ENCODE measurements at regions not wholly inside any gene's neighbourhood (a gene's known extent, or its start where the extent isn't known, plus 50 kb on each side); places are given as distances from the start of the nearest gene placed in this dataset.

GRCh38 chr18:46247942-46248341 lies 143.8 kb downstream of the HAUS1 start:
- no peak for TF ChIP-seq EZH2 (IDR thresholded peaks at IDR 0.05; ENCODE audit: borderline replicate concordance)
- no peak for TF ChIP-seq CTCF (IDR thresholded peaks at IDR 0.05; ENCODE audit: poor library complexity)
- TF ChIP-seq EZH2phosphoT487 (IDR thresholded peaks at IDR 0.05; ENCODE audit: low read depth, severe bottlenecking, unreplicated experiment) = no peak

All from hepatocyte (in vitro differentiated cells).